Uterus (tissue), 3 donors: ENCODE measurements at regions not wholly inside any gene's neighbourhood (a gene's known extent, or its start where the extent isn't known, plus 50 kb on each side); places are given as distances from the start of the nearest gene placed in this dataset.

ENCODE experiments used
- DNase-seq, 2 donors: peaks; one replicate each; pipeline ENCODE4 v3.0.0-alpha.2; 2019 to 2020
- H3K27ac ChIP-seq, 2 donors: fragments of 200-600 bp; sonication (generic); 1 replicate in 1 of 2; 2 replicates in 1 of 2; pipeline ENCODE4 v1.5.1; 2016 to 2018
- H3K27me3 ChIP-seq, 2 donors: fragments of 200-600 bp; sonication (generic); one replicate each; pipeline ENCODE4 v1.5.1; 2018 to 2019; ENCODE audit warnings: control low read depth in 1 of 2
- H3K36me3 ChIP-seq, 2 donors: fragments of 200-600 bp; sonication (generic); one replicate each; pipeline ENCODE4 v1.5.1; 2019; ENCODE audit warnings: control low read depth in 1 of 2
- H3K4me1 ChIP-seq, 2 donors: fragments of 200-600 bp; sonication (generic); one replicate each; pipeline ENCODE4 v1.5.1; 2018 to 2019; ENCODE audit warnings: control low read depth in 1 of 2
- H3K4me3 ChIP-seq, 2 donors: fragments of 200-600 bp; sonication (generic); 1 replicate in 1 of 2; 2 replicates in 1 of 2; pipeline ENCODE4 v1.5.1; 2018 to 2019; ENCODE audit warnings: mild to moderate bottlenecking in 1 of 2
- H3K9me3 ChIP-seq, 2 donors: fragments of 200-600 bp; sonication (generic); one replicate each; pipeline ENCODE4 v1.5.1; 2019; ENCODE audit warnings: control low read depth in 1 of 2
- CTCF ChIP-seq, 4 experiments: fragments of 200-600 bp in 2 of 4; fragments of 450-650 bp in 2 of 4; sonication (generic) in 2 of 4; IDR thresholded peaks; one replicate each; pipeline ENCODE4 v1.5.1; 2016 to 2019; ENCODE audit warnings: antibody characterized with exemption in 4 of 4, mild to moderate bottlenecking in 2 of 4, moderate library complexity in 1 of 4
- POLR2A ChIP-seq, 2 donors: fragments of 450-650 bp; IDR thresholded peaks; one replicate each; pipeline ENCODE4 v1.6.1; 2016; ENCODE audit warnings: antibody characterized with exemption in 2 of 2, mild to moderate bottlenecking in 1 of 2, moderate library complexity in 1 of 2
- intact Hi-C: fragments of 100-400 bp; cut with DNase I; formaldehyde crosslinking; loops from one replicate; pipeline ENCODE4 v1.15.1; 2023; ENCODE audit warnings: low total_unique reads
- donor health status: DM: yes; HTN: yes; CAD: no.

- no peak for DNase-seq
- H3K27ac ChIP-seq, result no peak overlapping the region
- H3K4me3 ChIP-seq, result no peak overlapping the region
- no peaks in the 10 kb centered on the region for H3K4me1 ChIP-seq
- no peaks in the 10 kb centered on the region for H3K9me3 ChIP-seq
- TF ChIP-seq CTCF (IDR thresholded peaks at IDR 0.05) (no peak), POLR2A (IDR thresholded peaks at IDR 0.05) (no peak)
- H3K27me3 ChIP-seq, result no peaks in the 10 kb centered on the region
- H3K36me3 ChIP-seq, result no peaks in the 10 kb centered on the region
- intact Hi-C loops, result no loop called here
Measured at GRCh38 chr7:8985255-8985654, 551.8 kb downstream of the NXPH1 start.

GRCh38 chr7:8988267-8988666 lies 554.9 kb downstream of the NXPH1 start:
- TF ChIP-seq POLR2A (IDR thresholded peaks at IDR 0.05) (no peak), CTCF (IDR thresholded peaks at IDR 0.05) (no peak)
- H3K27ac ChIP-seq, result no peak overlapping the region
- DNase-seq, result no peak

GRCh38 chr7:8991159-8991558 lies 557.8 kb downstream of the NXPH1 start:
- TF ChIP-seq POLR2A (IDR thresholded peaks at IDR 0.05), result no peak
- no peak for TF ChIP-seq CTCF (IDR thresholded peaks at IDR 0.05)

More at GRCh38 chr7:8988267-8988666, 554.9 kb downstream of the NXPH1 start:
- H3K36me3 ChIP-seq, result no peaks in the 10 kb centered on the region
- H3K4me1 ChIP-seq, result no peaks in the 10 kb centered on the region
- no peaks in the 10 kb centered on the region for H3K9me3 ChIP-seq
- intact Hi-C loops, result no loop called here
- no peaks in the 10 kb centered on the region for H3K27me3 ChIP-seq
- H3K4me3 ChIP-seq, result no peak overlapping the region

DNA sequence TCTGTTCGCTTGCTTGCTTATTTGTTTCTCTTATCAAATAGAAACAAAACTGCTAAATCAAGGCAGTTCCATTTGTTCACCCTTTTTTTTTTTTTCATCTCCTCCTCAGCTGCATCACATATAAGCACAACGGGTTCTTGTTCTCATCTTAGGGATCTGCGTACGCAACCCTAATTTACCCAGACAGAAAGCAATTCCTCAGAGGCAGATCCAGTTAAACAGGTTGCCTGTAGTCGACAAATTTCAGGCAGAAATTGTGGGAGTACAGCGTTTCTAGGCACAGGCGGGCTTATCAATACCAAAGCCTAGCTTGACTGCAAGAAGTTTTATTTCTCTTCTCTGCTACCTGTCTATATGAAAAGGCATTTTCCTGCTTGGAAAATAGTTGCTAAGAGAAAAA lies 565.4 kb downstream of the NXPH1 start:
- Histone ChIP-seq H3K27ac (no peak overlapping the region), H3K27me3 (no peaks in the 10 kb centered on the region), H3K4me1 (no peaks in the 10 kb centered on the region), H3K36me3 (no peaks in the 10 kb centered on the region), H3K4me3 (no peak overlapping the region), H3K9me3 (no peaks in the 10 kb centered on the region)
- DNase-seq, result no peak
- intact Hi-C loops, result no loop called here
- TF ChIP-seq POLR2A (IDR thresholded peaks at IDR 0.05) (no peak), CTCF (IDR thresholded peaks at IDR 0.05) (no peak)

More at GRCh38 chr7:8991159-8991558, 557.8 kb downstream of the NXPH1 start:
- intact Hi-C loops, result no loop called here
- H3K9me3 ChIP-seq, result no peaks in the 10 kb centered on the region
- H3K36me3 ChIP-seq, result no peaks in the 10 kb centered on the region
- H3K27ac ChIP-seq, result no peak overlapping the region
- no peaks in the 10 kb centered on the region for H3K4me1 ChIP-seq
- no peak for DNase-seq
- no peak overlapping the region for H3K4me3 ChIP-seq
- no peaks in the 10 kb centered on the region for H3K27me3 ChIP-seq

GRCh38 chr7:9013940-9014339 lies 580.5 kb downstream of the NXPH1 start:
- Histone ChIP-seq H3K36me3 (no peaks in the 10 kb centered on the region), H3K9me3 (no peaks in the 10 kb centered on the region), H3K4me1 (no peaks in the 10 kb centered on the region), H3K27ac (no peak overlapping the region), H3K4me3 (no peak overlapping the region), H3K27me3 (no peaks in the 10 kb centered on the region)
- no peak for DNase-seq
- intact Hi-C loops, result no loop called here
- TF ChIP-seq POLR2A (IDR thresholded peaks at IDR 0.05) (no peak), CTCF (IDR thresholded peaks at IDR 0.05) (no peak)
